Amniotic epithelial cell (primary cell): ENCODE measurements at regions not wholly inside any gene's neighbourhood (a gene's known extent, or its start where the extent isn't known, plus 50 kb on each side); places are given as distances from the start of the nearest gene placed in this dataset.
A peak's percentile ranks its signal among the peaks of the same experiment; 100 is the strongest.

Experiments used
- DNase-seq: peaks from one replicate; pipeline ENCODE4 v3.0.0-alpha.2; 2010; ENCODE audit warnings: low read depth

DNA sequence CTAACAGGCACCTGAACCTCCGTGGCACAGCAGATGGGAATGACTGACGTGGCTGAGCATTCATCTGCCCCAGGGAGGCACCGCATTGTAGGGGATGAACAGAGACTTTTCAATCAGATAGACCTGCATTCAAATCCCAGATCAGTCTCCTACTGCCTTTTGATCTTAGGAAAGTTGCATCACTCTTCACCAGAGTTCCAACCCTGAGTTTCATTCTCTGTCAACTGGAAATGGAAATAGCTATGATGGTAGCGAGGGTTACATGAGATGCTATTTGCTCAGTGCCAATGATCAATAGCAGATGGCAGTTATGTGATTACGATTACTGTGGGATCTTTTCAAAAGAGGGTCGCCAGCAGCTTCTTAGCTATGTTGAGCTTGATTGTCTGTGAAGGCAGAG lies 189.3 kb upstream of the RFC3 start:
- DNase-seq = no peak

DNA sequence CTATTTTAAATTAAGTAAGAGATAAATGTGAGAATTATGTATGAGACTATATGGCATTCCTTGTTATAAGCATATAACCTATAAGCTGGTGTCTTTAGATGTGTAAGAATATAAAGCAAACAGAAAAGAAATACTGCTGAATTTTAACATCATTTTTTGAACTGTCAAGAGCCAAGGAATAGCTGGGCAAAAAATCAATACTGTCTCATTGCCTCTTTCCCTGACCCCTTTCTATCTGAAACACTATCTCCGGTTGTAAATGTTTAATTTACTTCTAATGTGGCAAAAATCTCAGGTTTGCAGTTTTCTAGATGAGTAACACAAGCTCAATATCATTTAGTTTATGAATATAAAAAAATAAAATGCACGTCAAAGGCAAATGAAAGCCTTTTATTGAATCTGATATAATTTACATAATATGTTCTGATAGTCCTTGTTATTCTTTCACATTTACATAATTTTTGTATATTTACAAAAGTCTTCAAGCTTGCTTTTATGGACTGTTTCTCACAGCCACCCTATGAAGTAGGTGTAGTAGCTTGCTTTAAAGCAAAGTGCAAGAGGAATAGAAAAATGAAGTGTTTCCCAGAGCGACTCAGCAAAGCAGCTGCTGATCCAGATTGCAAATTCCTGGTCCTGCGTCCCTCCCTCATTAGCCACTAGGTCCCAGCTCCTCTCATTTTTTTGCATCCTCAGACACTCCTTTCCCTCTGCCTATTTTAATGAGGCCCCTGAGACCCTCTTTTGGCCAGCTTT lies 188.2 kb upstream of the RFC3 start:
- DNase-seq = no peak

DNA sequence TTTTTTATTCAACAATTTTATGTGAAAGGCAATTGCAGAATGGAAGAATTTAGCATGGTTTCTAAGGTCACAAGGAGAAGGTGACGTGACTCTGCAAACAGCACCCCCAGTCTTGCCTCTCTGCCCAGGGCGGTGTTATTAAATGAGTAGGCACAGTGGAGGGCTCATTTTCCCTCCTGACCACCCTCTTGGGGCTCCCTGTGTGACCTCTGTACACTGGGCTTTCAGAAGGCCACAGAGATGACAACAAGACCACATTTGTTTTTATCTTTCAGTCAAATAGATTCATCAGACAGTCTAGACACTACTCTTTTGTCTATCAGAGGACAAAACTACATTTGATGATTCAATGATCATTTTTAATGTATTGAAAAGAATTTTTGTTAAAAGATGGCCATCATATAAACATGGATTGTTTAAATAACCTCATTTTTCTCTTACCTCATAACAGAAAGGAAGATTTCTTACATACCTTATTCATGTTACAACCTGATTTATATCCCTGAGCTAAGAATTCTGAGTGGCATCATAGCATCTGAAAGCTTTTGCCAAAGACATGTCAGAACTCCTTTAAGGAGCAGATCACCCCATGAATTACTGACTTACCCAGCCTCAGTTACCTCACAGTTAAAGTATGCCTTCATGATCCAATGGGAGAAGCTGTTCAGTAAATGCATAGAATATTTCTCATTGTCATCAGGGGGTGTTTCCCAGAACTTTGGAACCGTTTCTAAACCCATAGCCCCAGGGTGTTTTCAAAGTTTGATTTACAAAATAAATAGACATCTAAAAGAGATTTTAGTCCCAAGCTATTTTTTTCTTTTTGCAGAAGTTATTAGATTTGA lies 184.0 kb upstream of the RFC3 start:
- peak; percentile 93 for DNase-seq

DNA sequence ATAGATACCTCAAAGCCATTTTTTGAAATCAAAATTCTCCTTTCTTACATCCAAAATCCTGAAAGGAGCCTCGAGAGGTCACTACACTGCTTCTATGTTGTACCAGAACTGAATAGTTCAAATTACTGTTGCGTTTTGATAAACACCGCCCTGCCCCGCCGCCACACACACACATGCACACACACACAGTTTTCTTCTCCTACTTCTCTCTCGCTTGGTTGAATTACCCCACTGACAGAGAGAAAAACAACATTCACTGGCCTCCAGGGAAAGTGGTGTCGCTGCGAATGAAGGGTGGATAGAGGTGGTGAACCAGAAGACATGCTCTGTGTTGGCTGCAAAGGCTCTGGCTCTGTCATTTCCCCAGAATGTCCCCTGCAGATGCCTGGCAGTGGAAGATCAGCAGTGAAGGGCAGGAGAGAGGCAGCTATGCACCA lies 183.4 kb upstream of the RFC3 start:
- DNase-seq = peak; percentile 71

DNA sequence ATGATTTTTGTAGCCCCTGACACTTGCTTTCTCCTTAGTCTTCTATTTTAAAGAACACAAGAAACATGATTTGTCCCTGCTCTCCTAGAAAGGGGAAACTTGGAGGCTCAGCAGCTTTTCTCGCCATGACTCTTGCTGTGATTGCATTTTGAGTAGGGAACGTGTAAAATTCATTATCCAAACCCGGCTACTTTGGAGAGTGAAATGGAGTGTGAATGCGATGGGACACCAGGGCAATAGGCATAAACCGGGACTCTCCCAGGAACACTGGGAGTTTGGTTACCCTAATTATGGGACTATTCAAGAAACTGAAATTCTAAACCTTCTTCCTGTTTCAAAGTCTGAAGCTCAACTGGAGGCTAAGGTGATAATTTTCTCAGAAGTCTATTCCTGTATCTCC lies 181.7 kb upstream of the RFC3 start:
- DNase-seq = no peak

DNA sequence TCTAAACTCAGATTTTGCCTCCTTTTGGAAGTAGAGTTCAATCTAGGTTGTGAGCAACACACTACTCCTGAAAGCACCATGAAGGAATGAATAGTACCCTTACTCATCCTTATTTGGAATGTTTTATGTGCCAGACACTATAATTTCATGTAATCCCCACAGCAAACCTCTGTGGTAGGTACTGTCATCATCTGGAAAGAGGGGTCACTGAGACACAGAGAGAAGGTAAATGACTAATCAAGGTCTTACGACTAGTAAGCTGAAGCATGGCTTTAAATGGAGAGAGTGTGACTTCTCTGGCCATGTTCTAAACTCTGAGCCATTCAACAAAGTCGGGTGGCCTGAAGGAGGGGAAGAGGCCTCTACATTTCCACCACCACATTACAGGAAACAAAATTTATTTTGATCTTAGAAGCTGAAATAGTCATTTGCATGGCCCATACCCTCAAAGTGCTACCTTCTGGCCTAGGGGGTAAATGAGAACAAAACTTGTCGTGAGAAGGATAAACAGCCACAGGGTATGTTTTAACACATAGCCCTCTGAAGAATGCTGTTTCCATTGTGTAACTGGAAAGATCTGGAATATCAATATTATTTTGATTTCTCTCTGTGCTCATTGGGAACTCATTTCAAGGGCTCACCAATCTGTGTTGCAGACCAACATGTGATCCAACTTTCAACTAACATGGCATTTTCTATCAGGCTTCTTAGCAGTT lies 180.8 kb upstream of the RFC3 start:
- peak; percentile 45 for DNase-seq

DNA sequence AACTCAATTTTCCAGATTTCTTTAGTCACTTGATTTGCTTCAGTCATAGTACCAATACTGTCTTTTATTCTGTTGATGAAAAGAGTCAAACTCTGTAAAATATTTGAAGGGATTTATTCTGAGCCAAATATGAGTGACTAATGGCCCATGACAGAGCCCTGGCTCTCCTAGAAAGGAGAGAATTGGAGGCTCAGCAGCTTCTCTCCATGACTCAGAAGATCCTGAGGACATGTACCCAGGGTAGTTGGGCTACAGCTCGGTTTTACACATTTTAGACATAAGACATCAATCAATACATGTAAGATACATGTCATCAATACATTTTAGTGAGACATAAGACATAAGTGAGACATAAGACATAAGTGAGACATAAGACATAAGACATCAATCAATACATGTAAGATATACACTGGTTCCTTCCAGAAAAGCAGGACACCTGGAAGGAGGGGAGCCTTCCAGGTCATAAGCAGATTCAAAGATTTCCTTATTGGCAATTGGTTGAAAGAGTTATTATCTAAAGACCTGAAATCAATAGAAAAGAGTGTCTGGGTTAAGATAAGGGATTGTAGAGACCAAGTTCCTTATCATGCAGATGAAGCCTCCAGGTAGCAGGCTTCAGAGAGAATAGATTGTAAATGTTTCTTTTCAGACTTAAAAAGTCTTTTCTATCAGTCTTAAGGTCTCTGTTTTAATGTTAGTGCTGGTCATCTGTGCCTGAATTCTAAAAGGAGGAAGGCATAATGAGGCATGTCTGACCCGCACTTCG lies 179.8 kb upstream of the RFC3 start:
- peak; percentile 71 for DNase-seq

DNA sequence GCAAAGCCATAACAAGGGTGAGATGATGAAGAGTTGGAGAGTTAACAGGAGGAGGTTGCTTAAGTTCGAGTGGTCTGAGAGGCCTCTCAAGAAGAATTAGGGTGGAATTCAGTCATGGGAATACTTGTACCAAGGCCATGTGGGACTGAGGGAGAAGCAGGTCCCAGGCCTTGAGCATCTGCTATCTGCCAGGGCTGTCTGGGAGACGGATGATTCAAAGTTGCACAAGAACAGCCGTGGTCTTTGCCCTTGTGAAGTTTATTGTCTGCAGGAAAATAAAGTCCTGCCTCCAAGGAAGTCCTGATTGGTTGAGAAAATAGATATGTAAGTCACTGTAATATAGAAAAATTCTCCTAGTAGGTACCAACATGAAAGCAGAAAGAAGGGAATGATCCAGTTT lies 178.8 kb upstream of the RFC3 start:
- DNase-seq = peak; percentile 100

DNA sequence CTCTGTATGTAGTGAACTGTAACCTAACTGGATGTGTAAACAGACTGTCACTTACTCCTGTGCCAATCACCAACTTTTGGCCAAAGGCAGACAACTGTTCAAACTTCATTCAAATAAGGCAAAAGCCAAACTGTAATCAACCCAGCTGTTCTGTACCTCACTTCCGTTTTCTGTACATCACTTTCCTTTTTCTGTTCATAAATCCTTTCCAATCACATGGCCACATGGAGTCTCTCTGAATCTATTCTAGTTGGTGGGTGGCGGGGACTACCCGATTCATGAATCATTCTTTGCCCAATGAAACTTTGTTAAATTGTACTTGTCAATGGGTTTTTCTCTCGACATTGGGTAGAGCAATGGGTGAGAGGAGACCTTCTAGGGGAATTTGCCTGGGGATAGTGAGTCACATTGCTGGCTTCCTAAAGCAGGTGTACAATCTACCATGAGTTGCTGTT lies 178.3 kb upstream of the RFC3 start:
- DNase-seq = no peak

DNA sequence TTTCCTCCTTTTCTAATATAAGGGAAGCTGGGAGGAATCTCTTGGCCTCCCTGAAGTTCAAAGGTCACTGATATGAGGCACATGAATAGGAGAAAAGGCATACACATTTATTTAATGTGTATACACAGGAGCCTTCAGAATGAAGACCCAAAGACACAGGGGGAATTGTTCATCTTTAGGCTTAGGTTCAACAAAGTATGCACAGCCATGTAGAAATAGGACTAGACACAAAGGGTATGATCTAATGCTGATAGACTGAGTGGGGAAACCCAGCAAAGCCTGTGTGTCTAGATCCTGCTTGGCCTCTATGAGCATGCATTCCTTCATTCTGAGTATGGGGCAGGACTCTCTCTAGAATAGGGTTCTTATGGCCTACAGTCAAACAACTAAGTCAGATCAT lies 177.1 kb upstream of the RFC3 start:
- DNase-seq = peak; percentile 58

DNA sequence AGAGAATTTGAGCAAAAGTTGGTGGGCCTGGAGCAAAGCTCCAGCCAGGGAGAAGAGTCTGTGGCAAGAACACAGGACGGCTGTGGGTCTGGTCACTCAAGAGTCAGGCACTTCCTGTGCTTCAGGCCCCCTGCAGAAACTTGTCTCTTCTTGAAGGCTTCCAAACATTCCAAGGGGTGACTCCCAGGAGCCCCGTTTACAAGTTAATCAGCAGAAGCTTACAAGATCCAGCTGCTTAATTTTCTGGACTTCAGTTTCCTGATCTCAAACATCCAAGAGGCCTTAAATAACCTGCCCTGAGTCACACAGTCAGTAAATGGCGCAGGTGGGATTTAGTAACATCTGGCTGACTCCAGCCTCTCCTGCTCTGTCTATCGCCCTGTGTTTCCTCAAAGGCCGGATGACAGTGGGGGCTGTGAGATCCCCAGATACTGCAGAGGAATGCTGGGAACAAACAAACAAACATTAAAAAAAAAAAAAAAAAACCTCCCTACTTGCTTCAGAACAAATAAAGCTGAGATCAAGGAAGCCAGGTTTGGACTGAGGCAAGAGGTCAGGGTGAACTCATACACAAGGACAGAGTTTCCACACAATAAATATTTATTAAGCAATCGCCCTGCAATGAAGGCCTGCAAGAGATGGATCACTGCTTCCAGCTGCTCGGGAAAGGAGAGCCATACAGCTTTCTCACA lies 175.4 kb upstream of the RFC3 start:
- DNase-seq = peak; percentile 99

DNA sequence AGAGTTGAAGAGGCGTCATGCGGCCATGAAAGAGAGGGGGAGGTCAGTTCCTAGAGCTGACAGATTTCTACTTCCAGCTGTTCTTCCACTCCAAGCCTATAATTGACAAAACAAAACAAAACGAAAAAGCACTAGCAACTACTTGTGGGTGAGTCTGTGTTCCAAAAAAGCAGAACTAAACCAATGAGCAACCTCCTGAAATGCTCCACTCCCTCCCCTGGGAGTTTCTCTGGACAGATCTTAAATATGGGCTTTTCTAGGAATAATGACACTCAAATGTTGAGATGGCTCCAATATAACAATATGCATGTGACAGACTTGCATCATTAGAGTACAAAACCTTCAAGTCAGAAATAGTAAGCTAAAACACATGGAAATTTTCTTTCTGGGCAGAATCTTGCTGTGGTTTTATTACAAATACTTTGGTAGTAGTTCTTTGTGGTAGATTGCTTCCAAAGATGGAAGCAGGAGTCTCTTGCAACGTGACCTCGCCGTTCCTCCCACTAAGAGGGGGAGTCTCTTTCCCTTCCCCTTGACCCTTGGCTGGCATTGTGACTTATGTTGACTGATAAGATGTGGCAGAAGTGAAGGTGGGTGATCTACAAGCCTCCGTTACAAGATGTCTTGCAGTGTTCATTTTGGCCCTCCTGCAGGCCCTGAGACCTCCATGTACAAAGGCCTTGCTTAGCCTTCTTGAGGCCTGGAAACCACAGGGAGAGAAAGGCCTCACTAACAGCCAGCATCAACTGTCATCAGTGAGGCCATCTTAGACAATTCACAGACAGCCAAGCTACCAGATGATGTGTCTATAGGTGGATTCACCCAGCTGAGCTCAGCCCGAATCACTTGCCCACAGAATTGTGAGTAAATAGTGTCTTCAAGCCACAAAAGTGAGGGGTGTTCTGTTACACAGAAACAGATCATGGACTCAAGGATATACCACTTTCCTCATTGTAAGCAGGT lies 173.1 kb upstream of the RFC3 start:
- DNase-seq = peak; percentile 80

DNA sequence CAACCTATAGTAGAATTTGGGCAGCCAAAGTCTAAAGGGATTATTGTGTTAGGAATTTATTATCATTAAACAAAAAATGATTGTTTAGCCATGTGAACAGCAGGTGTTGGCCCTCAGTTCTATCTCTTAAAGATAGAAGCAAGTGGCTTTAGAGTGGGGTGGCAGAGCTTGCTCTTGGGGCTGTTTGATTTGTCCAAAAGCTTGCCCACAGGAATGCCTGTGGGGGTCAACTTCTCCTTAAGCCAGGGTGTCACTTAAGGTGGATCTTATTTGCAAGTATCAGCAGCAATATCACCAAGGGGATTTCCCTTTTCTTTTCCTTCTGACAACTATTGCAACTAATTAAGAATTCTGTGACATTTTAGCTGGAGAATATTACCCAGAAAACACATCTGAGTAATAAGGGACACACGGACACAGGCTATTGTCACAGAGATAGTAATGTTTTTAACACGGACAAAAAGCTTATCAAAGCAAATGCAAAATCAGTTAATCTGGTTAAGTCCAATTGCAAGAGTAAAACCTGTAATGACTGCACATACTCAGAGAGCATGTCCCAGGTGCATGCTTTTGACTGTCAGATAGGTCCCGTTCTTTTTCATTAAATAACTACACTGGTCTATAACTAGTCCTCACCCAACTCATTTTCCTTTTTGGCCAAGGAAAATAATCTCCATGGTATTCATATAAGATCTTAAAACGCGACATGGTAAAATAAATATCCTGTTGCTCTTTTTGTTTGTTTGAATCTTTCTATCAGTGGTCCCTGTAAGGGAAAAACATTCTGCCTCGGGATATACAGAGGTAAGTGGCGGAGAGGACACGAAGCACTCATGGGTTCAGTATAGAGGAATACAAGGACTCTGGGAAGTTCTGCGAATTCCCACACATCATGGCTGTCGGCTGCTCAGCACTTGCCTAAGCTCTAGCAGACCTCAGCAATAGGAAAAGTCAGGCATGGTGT lies 172.1 kb upstream of the RFC3 start:
- DNase-seq = no peak

DNA sequence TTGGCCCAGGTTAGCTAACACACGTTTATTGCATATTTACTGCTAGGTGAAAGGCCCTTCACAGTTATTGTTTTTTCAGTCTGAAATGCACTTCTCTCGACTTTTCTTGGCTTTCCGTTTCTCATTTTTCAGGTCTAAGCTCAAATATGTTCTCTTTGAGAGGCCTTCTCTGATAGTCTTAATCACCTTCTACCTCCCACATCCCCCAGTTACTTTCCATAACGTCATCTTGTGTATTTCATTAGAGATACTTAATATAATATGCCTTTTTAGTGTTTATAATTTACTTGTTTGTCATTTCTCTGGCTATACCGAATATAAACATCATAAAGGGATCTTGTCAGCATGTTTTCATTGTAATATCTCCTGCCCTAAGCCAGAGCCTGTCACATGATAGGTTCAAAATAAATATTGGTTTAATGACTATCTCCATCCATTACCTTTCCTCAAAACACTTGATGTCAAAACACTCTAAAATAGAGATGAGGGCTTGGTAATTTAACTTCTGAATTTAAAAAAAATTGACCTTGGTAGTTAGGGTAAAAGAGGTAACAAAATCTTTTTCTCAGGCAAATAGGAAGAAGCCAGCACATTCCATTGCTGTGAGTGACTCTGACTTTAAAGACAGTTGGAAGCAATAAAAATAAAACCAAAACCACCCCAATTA lies 168.6 kb upstream of the RFC3 start:
- DNase-seq = peak; percentile 66

DNA sequence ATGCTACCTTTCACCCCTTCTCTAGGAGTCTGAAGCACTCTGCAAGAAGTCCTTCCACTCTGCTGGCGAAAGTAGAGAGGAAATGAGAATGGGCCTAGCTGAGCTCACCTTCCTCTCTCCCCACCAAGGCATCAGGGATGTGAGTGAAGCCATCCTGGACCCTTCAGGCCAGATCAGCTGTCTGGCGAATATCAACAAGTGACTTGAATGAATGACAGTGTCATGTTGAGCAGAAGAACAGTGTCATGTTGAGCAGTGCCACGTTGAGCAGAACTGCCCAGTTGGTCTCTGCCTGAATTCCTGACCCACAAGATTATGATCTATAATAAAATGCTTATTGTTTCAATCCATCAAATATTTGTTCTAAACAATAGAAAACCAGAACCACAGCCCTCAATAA lies 166.2 kb upstream of the RFC3 start:
- no peak for DNase-seq

DNA sequence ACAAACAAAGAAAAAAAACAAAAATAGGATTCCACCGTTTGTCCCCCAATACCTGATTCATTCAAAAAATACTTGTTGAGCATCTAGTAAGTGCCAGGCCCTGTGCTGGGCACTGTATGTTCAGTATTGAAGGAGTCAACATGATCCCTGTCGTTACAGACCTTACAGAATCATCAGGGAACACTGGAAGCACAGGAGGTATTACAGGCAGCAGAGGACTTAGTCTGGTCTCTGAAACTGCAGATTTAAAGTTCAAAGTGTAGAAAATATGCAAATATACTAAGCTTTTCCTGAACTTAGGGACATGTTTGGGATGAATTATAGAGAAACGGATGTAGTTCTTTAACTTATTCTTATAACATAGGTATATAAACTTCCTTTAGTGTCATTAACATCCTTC lies 160.7 kb upstream of the RFC3 start:
- no peak for DNase-seq

DNA sequence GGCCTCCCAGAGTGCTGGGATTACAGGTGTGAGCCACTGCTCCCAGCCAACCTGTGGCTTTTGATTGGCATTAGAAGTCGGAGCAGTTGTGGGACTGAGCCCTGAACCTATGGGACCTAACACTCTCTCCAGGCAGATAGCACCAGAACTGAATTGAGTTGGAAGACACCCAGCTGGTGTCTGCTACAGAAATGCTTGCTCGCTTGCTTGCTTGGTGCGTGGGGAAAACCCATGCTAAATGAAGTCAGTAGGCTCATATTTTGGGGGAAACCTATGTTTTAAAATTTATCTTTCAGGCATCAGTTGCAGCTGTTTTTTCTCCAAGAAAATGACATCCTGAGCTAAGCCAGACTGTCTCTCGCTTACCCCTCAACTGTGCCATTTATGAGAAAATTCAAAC lies 158.5 kb upstream of the RFC3 start:
- DNase-seq = no peak

DNA sequence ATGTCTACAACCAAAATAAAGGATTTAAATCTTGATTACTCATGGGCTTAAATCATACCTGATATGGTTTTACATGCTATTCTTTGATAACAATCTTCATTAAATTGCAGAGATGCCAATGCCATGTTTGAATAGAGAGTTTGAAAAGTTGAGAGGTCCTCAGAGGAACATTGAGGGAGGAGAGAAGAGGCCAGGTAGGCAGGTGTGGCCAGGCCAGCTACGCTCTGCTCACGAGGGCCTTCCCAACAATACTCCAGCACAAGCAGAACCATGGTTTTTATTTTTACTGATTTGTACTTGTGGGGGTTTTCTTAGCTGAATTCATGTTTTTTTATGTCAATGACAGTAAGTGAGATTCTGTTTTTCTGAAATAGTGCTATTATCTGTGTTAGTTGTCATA lies 158.1 kb upstream of the RFC3 start:
- DNase-seq = no peak
